HepG2 (cell line): ENCODE measurements at regions not wholly inside any gene's neighbourhood (a gene's known extent, or its start where the extent isn't known, plus 50 kb on each side); places are given as distances from the start of the nearest gene placed in this dataset.

Experiments used
- ATAC-seq: fragments of 200-7000 bp; cut with Tn5 transposase; 3 replicates; pipeline ENCODE4 v1.9.1; 2020; ENCODE audit warnings: mild to moderate bottlenecking, moderate library complexity
- BruUV-seq: library from RNA; stranded (reverse); fragments of 400-500 nt; replicated peaks from 2 replicates; lab custom pipeline; 2021; lab: Mats Ljungman, UMichigan
- CTCF ChIA-PET: fragments of 300-600 bp; formaldehyde crosslinking; extraction: SDS; loops from one replicate; lab custom pipeline; 2021; ENCODE audit warnings: low total read pairs, inconsistent platforms, low intra/inter-chr PET ratio; lab: Yijun Ruan, JAX
- POLR2A ChIA-PET: fragments of 350-600 bp; sonication (Branson Sonifier 250); formaldehyde crosslinking; loops from one replicate; lab custom pipeline; 2020; ENCODE audit warnings: antibody characterized with exemption, inconsistent platforms; lab: Yijun Ruan, JAX
- DNase-seq: peaks from one replicate; pipeline ENCODE4 v3.0.0-alpha.2; 2015; ENCODE audit warnings: low spot score
- FAIRE-seq: peaks from 3 replicates; lab custom pipeline; 2011; peaks lifted over from hg19 to GRCh38; lab: Jason Lieb, UNC
- H2AFZ ChIP-seq: one replicate; pipeline ENCODE4 v1.6.1; 2011; ENCODE audit warnings: low read length, inconsistent platforms
- H3K27ac ChIP-seq: fragments of 300-600 bp; 3 replicates; pipeline ENCODE4 v1.8.0; 2011; ENCODE audit warnings: mixed run types, mild to moderate bottlenecking, mixed read lengths, low read length, inconsistent platforms; ENCODE audit not compliant: insufficient read depth; ENCODE audit errors: extremely low read length
- H3K27me3 ChIP-seq, 2 experiments: fragments of 200-600 bp in 1 of 2; 2 replicates in 1 of 2; 3 replicates in 1 of 2; pipeline versions ENCODE4 v1.6.0 to v1.8.0; 2011; ENCODE audit warnings: low read length in 2 of 2, mild to moderate bottlenecking in 2 of 2, moderate library complexity in 2 of 2, inconsistent platforms in 1 of 2; ENCODE audit not compliant: insufficient read depth in 2 of 2, control insufficient read depth in 1 of 2
- H3K36me3 ChIP-seq, 2 experiments: fragments of 200-600 bp in 1 of 2; replicated peaks in 1 of 2; 2 replicates in 1 of 2; 3 replicates in 1 of 2; pipeline versions ENCODE4 v1.5.1 to v1.8.0; 2011; ENCODE audit warnings: low read length in 2 of 2, inconsistent platforms in 1 of 2; ENCODE audit not compliant: insufficient read depth in 2 of 2, control insufficient read depth in 1 of 2
- H3K4me1 ChIP-seq: 2 replicates; pipeline ENCODE4 v1.5.1; 2012; ENCODE audit warnings: low read length, inconsistent platforms; ENCODE audit not compliant: insufficient read depth
- H3K4me2 ChIP-seq: 2 replicates; pipeline ENCODE4 v1.6.0; 2011; ENCODE audit warnings: low read depth, low read length, inconsistent platforms
- H3K4me3 ChIP-seq, 3 experiments: fragments of 200-600 bp in 1 of 3; sonication (generic), shearing (Covaris generic) in 1 of 3; replicated peaks in 1 of 3; 2 replicates each; pipeline ENCODE4 v1.5.1; 2011 to 2016; ENCODE audit warnings: low read length in 3 of 3, inconsistent platforms in 2 of 3, low read depth in 2 of 3, mild to moderate bottlenecking in 2 of 3, control low read depth in 1 of 3, mixed read lengths in 1 of 3; ENCODE audit not compliant: insufficient read depth in 1 of 3
- H3K79me2 ChIP-seq: one replicate; pipeline ENCODE4 v1.6.1; 2011; ENCODE audit warnings: low read length, inconsistent platforms; ENCODE audit not compliant: insufficient read depth
- H3K9ac ChIP-seq: 2 replicates; pipeline ENCODE4 v1.6.0; 2011; ENCODE audit warnings: mild to moderate bottlenecking, low read depth, low read length, inconsistent platforms; ENCODE audit not compliant: insufficient read depth
- H3K9me3 ChIP-seq: 2 replicates; pipeline ENCODE4 v1.5.1; 2012; ENCODE audit warnings: mild to moderate bottlenecking, low read length
- H4K20me1 ChIP-seq: 2 replicates; pipeline ENCODE4 v1.6.0; 2011; ENCODE audit warnings: inconsistent platforms, mild to moderate bottlenecking, low read length, moderate library complexity; ENCODE audit not compliant: insufficient read depth
- ARNT ChIP-seq: fragments of 450-650 bp; IDR thresholded peaks from 2 replicates; pipeline ENCODE4 v1.6.1; 2017
- FOSL1 ChIP-seq: sonication (generic); formaldehyde crosslinking; IDR thresholded peaks from 2 replicates; pipeline ENCODE4 v1.9.0; 2021; ENCODE audit warnings: missing genetic modification reagents, borderline replicate concordance
- GABPA ChIP-seq, 2 experiments: IDR thresholded peaks; 2 replicates each; pipeline ENCODE4 v1.6.1; 2011 to 2016; ENCODE audit warnings: low read depth in 2 of 2, low read length in 1 of 2, missing biosample characterization in 1 of 2, missing genetic modification characterization in 1 of 2
- GABPB1 ChIP-seq: IDR thresholded peaks from 2 replicates; pipeline ENCODE4 v1.6.1; 2016; ENCODE audit warnings: mild to moderate bottlenecking, missing genetic modification reagents, moderate library complexity, missing compliant biosample characterization
- KDM5B ChIP-seq: sonication (generic); formaldehyde crosslinking; IDR thresholded peaks from 2 replicates; pipeline ENCODE4 v1.4.0; 2020; ENCODE audit warnings: missing genetic modification reagents, mild to moderate bottlenecking, borderline replicate concordance
- REPIN1 ChIP-seq: sonication (generic); formaldehyde crosslinking; IDR thresholded peaks from 2 replicates; pipeline ENCODE4 v1.8.0; 2022; ENCODE audit warnings: missing genetic modification reagents, low read depth, mild to moderate bottlenecking, borderline replicate concordance
- RFX5 ChIP-seq: IDR thresholded peaks from 2 replicates; pipeline ENCODE4 v1.6.1; 2011; ENCODE audit warnings: low read depth, low read length, improper control_type of control experiment
- SAP130 ChIP-seq: IDR thresholded peaks from 2 replicates; pipeline ENCODE4 v1.6.1; 2016; ENCODE audit warnings: low read depth
- YY1 ChIP-seq: IDR thresholded peaks from 2 replicates; pipeline ENCODE4 v1.6.1; 2011; ENCODE audit warnings: low read length, low read depth, moderate library complexity, mild to moderate bottlenecking; ENCODE audit not compliant: insufficient read depth, insufficient replicate concordance
- ZFP37 ChIP-seq: sonication (generic); formaldehyde crosslinking; IDR thresholded peaks from 2 replicates; pipeline ENCODE4 v1.4.0; 2020; ENCODE audit warnings: missing genetic modification reagents, borderline replicate concordance
- ZNF260 ChIP-seq: sonication (generic); formaldehyde crosslinking; IDR thresholded peaks from 2 replicates; pipeline ENCODE4 v1.4.0; 2020; ENCODE audit warnings: missing genetic modification reagents, low read depth, mild to moderate bottlenecking, borderline replicate concordance
- ZNF589 ChIP-seq: sonication (generic); formaldehyde crosslinking; conservative IDR thresholded peaks from 2 replicates; pipeline ENCODE4 v1.8.0; 2022; ENCODE audit warnings: mild to moderate bottlenecking, moderate library complexity, missing genetic modification reagents
- ZNF7 ChIP-seq: IDR thresholded peaks from 2 replicates; pipeline ENCODE4 v1.6.1; 2016; ENCODE audit warnings: missing biosample characterization, missing genetic modification reagents
- ZNF850 ChIP-seq: sonication (generic); formaldehyde crosslinking; conservative IDR thresholded peaks from 2 replicates; pipeline ENCODE4 v1.9.0; 2021; ENCODE audit warnings: mild to moderate bottlenecking, missing genetic modification reagents
- WGBS: methylation state at CpG from one replicate; pipeline ENCODE4 v1.1.6; 2017; ENCODE audit warnings: low lambda C conversion rate; 5-methylcytosine and 5-hydroxymethylcytosine counted together
- in situ Hi-C: cut with HindIII; loops from 2 replicates; pipeline ENCODE4 v1.10.0; 2017; ENCODE audit warnings: low pct_unique_long_range_greater_than_20kb; ENCODE audit not compliant: extremely low pct_ligation_motif_present
- intact Hi-C: fragments of 100-400 bp; cut with micrococcal nuclease; formaldehyde crosslinking; loops from one replicate; pipeline ENCODE4 v1.10.0; 2022; ENCODE audit not compliant: unreplicated experiment

GRCh38 chrY:12215564-12216022 is 485.4 kb upstream of the USP9Y start:
- in situ Hi-C loops (no loop called here), intact Hi-C loops (no loop called here)
- FAIRE-seq, result no peak
- ChIA-PET POLR2A (no interaction called here), CTCF (no interaction called here)
- no peaks in the 10 kb centered on the region for H3K36me3 ChIP-seq
- no peak overlapping the region for H3K4me3 ChIP-seq
- no peak overlapping the region for H3K27ac ChIP-seq
- H4K20me1 ChIP-seq, result no peaks in the 10 kb centered on the region
- DNase-seq, result no peak
- H2AFZ ChIP-seq, result no peak overlapping the region
- H3K4me1 ChIP-seq, result no peaks in the 10 kb centered on the region
- no peaks in the 10 kb centered on the region for H3K79me2 ChIP-seq
- no peak for TF ChIP-seq GABPA (IDR thresholded peaks at IDR 0.05; ENCODE audit: low read depth, low read length)
- TF ChIP-seq GABPA (CRISPR knock-in tag; IDR thresholded peaks at IDR 0.05; ENCODE audit: low read depth), result peak; percentile 21; the same call in 1 of the 2 replicates
- TF ChIP-seq YY1, result no peak
- TF ChIP-seq REPIN1, result no peak
- TF ChIP-seq GABPB1, result peak; percentile 16; the same call in 1 of the 2 replicates
- TF ChIP-seq ZNF589 (CRISPR knock-in tag), result no peak
- no peak for TF ChIP-seq ARNT
- H3K4me2 ChIP-seq, result no peak overlapping the region
- no TSS peak for BruUV-seq
- no peak for ATAC-seq
- H3K27me3 ChIP-seq, result no peaks in the 10 kb centered on the region
- H3K9ac ChIP-seq, result no peak overlapping the region
- peaks cover 37% of the 10 kb centered on the region for H3K9me3 ChIP-seq

- 0% methylated on average over 1 of the region's 1 CpG for WGBS
- CTCF ChIA-PET, result no interaction called here
- no peak for TF ChIP-seq FOSL1 (CRISPR knock-in tag)
- no peak for TF ChIP-seq ZFP37
- TF ChIP-seq ZNF260 (CRISPR knock-in tag), result no peak
- TF ChIP-seq KDM5B (CRISPR knock-in tag), result no peak
- no peak for TF ChIP-seq RFX5
- no peak for TF ChIP-seq ZNF850 (CRISPR knock-in tag)
- no peak for TF ChIP-seq SAP130 (CRISPR knock-in tag)
- TF ChIP-seq ZNF7 (CRISPR knock-in tag), result 0 out of 2 replicates have a peak, but pooled peaks have one; percentile 34
- Histone ChIP-seq H3K4me3 (no peak overlapping the region), H3K9ac (no peak overlapping the region), H3K27ac (no peak overlapping the region), H3K9me3 (no peaks in the 10 kb centered on the region), H4K20me1 (no peaks in the 10 kb centered on the region), H3K4me2 (no peak overlapping the region), H3K79me2 (no peaks in the 10 kb centered on the region), H2AFZ (no peak overlapping the region), H3K4me1 (no peaks in the 10 kb centered on the region), H3K27me3 (no peaks in the 10 kb centered on the region), H3K36me3 (no peaks in the 10 kb centered on the region)
- intact Hi-C loops (no loop called here), in situ Hi-C loops (no loop called here)
- POLR2A ChIA-PET, result no interaction called here
- DNase-seq (no peak), FAIRE-seq (no peak), ATAC-seq (no peak)
- no TSS peak for BruUV-seq
Measured at GRCh38 chrY:12230921-12231320, 470.1 kb upstream of the USP9Y start.
